ENCODE measurements at regions not wholly inside any gene's neighbourhood (a gene's known extent, or its start where the extent isn't known, plus 50 kb on each side); places are given as distances from the start of the nearest gene placed in this dataset.
"Not testable (repeated sequence)": the region's sequence is repeated elsewhere in the genome, so short reads cannot be mapped to it uniquely, and the experiment has no call there.

- CTCF ChIA-PET, result no interaction called here
Observed at GRCh38 chr2:192901446-192901845, 706.7 kb upstream of the TMEFF2 start.

GRCh38 chr2:192899466-192899865 lies 704.7 kb upstream of the TMEFF2 start:
- H3K4me1 ChIP-seq, result no peaks in the 10 kb centered on the region
- no peaks in the 10 kb centered on the region for H3K9me3 ChIP-seq
- intact Hi-C loops (cut with micrococcal nuclease; ENCODE audit: unreplicated experiment), result no loop called here
- Mint-ChIP-seq H3K4me1 (ENCODE audit: low read depth, unreplicated experiment) (no peaks in the 10 kb centered on the region), H3K27me3 (ENCODE audit: insufficient read depth, unreplicated experiment) (no peaks in the 10 kb centered on the region), H3K9me3 (ENCODE audit: unreplicated experiment) (no peaks in the 10 kb centered on the region), H3K4me3 (ENCODE audit: unreplicated experiment) (no peak overlapping the region), H3K27ac (ENCODE audit: unreplicated experiment) (no peak overlapping the region), H3K36me3 (ENCODE audit: insufficient read depth, unreplicated experiment) (no peaks in the 10 kb centered on the region)
- ChIA-PET CTCF (no interaction called here), POLR2A (no interaction called here)
- H3K4me3 ChIP-seq (ENCODE audit: low read depth, low read length), result no peak overlapping the region
- H3K36me3 ChIP-seq (ENCODE audit: control insufficient read depth, insufficient read depth, low read length), result no peaks in the 10 kb centered on the region
- no peak for DNase-seq
- BruUV-seq (replicated peaks), result no TSS peak
- H3K27me3 ChIP-seq (replicated peaks; ENCODE audit: control insufficient read depth, insufficient read depth, low read length), result no peaks in the 10 kb centered on the region
- TF ChIP-seq CTCF (IDR thresholded peaks at IDR 0.05; ENCODE audit: insufficient read depth in 1 of 2, low read depth in 1 of 2, low read length in 1 of 2, severe bottlenecking in 1 of 2, unreplicated experiment in 1 of 2), result no peak

More at GRCh38 chr2:192901446-192901845, 706.7 kb upstream of the TMEFF2 start:
- no peak overlapping the region for H3K4me3 Mint-ChIP-seq (ENCODE audit: unreplicated experiment)
- no peaks in the 10 kb centered on the region for H3K9me3 ChIP-seq
- H3K9me3 Mint-ChIP-seq (ENCODE audit: unreplicated experiment), result no peaks in the 10 kb centered on the region
- no peak for TF ChIP-seq CTCF (IDR thresholded peaks at IDR 0.05; ENCODE audit: insufficient read depth in 1 of 2, low read depth in 1 of 2, low read length in 1 of 2, severe bottlenecking in 1 of 2, unreplicated experiment in 1 of 2)
- no peaks in the 10 kb centered on the region for H3K36me3 ChIP-seq (ENCODE audit: control insufficient read depth, insufficient read depth, low read length)
- BruUV-seq (replicated peaks), result no TSS peak
- H3K36me3 Mint-ChIP-seq (ENCODE audit: insufficient read depth, unreplicated experiment), result no peaks in the 10 kb centered on the region
- H3K4me1 Mint-ChIP-seq (ENCODE audit: low read depth, unreplicated experiment), result no peaks in the 10 kb centered on the region
- intact Hi-C loops (cut with micrococcal nuclease; ENCODE audit: unreplicated experiment), result no loop called here
- H3K27me3 ChIP-seq (replicated peaks; ENCODE audit: control insufficient read depth, insufficient read depth, low read length), result no peaks in the 10 kb centered on the region
- DNase-seq, result no peak
- POLR2A ChIA-PET, result no interaction called here
- H3K27ac Mint-ChIP-seq (ENCODE audit: unreplicated experiment), result no peak overlapping the region
- no peak overlapping the region for H3K4me3 ChIP-seq (ENCODE audit: low read depth, low read length)
- no peaks in the 10 kb centered on the region for H3K27me3 Mint-ChIP-seq (ENCODE audit: insufficient read depth, unreplicated experiment)
- H3K4me1 ChIP-seq, result no peaks in the 10 kb centered on the region

DNA sequence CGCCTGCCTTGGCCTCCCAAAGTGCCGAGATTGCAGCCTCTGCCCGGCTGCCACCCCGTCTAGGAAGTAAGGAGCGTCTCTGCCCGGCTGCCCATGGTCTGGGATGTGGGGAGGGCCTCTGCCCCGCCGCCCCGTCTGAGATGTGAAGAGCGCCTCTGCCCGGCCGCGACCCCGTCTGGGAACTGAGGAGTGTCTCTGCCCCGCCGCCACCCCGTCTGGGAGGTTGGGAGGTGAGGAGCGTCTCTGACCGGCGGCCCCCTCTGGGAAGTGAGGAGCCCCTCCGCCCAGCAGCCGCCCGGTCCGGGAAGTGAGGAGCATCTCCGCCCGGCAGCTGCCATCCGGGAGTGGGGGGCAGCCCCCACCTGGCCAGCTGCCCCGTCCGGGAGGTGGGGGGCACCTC lies 699.2 kb upstream of the TMEFF2 start:
- intact Hi-C loops (cut with micrococcal nuclease; ENCODE audit: unreplicated experiment); CTCF ChIA-PET; H3K27ac Mint-ChIP-seq (ENCODE audit: unreplicated experiment); H3K4me3 Mint-ChIP-seq (ENCODE audit: unreplicated experiment); H3K36me3 ChIP-seq (ENCODE audit: control insufficient read depth, insufficient read depth, low read length); H3K4me3 ChIP-seq (ENCODE audit: low read depth, low read length); H3K27me3 ChIP-seq (replicated peaks; ENCODE audit: control insufficient read depth, insufficient read depth, low read length); POLR2A ChIA-PET; H3K27me3 Mint-ChIP-seq (ENCODE audit: insufficient read depth, unreplicated experiment); H3K9me3 Mint-ChIP-seq (ENCODE audit: unreplicated experiment); H3K36me3 Mint-ChIP-seq (ENCODE audit: insufficient read depth, unreplicated experiment); DNase-seq; H3K4me1 ChIP-seq; H3K4me1 Mint-ChIP-seq (ENCODE audit: low read depth, unreplicated experiment); BruUV-seq (replicated peaks); H3K9me3 ChIP-seq: not testable (repeated sequence)

GRCh38 chr2:192888109-192888508 lies 693.4 kb upstream of the TMEFF2 start:
- H3K4me3 ChIP-seq (ENCODE audit: low read depth, low read length), result no peak overlapping the region
- intact Hi-C loops (cut with micrococcal nuclease; ENCODE audit: unreplicated experiment), result no loop called here
- Mint-ChIP-seq H3K36me3 (ENCODE audit: insufficient read depth, unreplicated experiment) (no peaks in the 10 kb centered on the region), H3K27me3 (ENCODE audit: insufficient read depth, unreplicated experiment) (no peaks in the 10 kb centered on the region), H3K27ac (ENCODE audit: unreplicated experiment) (no peak overlapping the region), H3K4me1 (ENCODE audit: low read depth, unreplicated experiment) (peaks cover 8% of the 10 kb centered on the region), H3K4me3 (ENCODE audit: unreplicated experiment) (no peak overlapping the region), H3K9me3 (ENCODE audit: unreplicated experiment) (no peaks in the 10 kb centered on the region)
- no peak for DNase-seq
- BruUV-seq (replicated peaks), result no TSS peak
- H3K36me3 ChIP-seq (ENCODE audit: control insufficient read depth, insufficient read depth, low read length), result no peaks in the 10 kb centered on the region
- no peak for TF ChIP-seq CTCF (IDR thresholded peaks at IDR 0.05; ENCODE audit: insufficient read depth in 1 of 2, low read depth in 1 of 2, low read length in 1 of 2, severe bottlenecking in 1 of 2, unreplicated experiment in 1 of 2)
- ChIA-PET POLR2A (no interaction called here), CTCF (no interaction called here)
- no peaks in the 10 kb centered on the region for H3K9me3 ChIP-seq
- H3K4me1 ChIP-seq, result no peaks in the 10 kb centered on the region
- H3K27me3 ChIP-seq (replicated peaks; ENCODE audit: control insufficient read depth, insufficient read depth, low read length), result no peaks in the 10 kb centered on the region
